ENCODE measurements at regions not wholly inside any gene's neighbourhood (a gene's known extent, or its start where the extent isn't known, plus 50 kb on each side); places are given as distances from the start of the nearest gene placed in this dataset.

DNA sequence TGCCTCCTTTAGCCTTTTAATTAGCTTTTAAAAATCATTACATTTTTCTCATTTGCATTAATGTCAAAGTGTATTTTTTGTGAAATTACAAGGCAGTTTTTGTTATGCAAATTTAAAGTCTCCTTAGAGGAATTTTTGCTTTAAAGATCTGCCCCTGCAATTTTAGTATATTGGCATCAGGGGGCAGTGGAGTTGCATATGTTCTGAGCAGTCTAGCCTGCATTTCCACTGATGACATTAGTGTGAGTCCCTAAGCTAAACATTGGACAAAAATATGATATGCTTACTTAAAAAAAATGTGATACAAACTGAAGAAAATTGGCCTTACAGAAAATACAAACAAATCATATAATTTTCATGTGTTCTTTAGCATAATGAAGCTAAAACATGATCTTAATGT is 426.5 kb downstream of the SLC4A3 start:
- no peak for DNase-seq (ENCODE audit: low spot score)

DNA sequence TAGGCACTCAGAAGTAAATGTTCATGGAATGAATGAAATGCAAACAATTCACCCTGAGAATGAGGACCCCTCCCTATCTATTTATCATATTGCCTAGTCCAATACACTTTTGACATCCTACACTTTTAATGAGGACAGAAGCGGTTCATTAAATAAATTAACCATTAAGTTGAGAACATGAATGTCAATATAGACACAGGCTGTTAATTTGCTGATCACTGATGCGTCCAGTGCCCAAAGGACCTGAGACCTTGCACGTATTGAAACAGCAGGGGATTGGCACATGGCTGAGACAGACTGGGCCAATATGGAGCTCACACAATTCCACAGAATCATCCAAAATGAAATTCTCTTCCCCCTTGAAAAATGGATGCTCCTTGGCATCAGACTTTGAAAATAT is 430.0 kb downstream of the SLC4A3 start:
- no peak for DNase-seq (ENCODE audit: low spot score)

DNA sequence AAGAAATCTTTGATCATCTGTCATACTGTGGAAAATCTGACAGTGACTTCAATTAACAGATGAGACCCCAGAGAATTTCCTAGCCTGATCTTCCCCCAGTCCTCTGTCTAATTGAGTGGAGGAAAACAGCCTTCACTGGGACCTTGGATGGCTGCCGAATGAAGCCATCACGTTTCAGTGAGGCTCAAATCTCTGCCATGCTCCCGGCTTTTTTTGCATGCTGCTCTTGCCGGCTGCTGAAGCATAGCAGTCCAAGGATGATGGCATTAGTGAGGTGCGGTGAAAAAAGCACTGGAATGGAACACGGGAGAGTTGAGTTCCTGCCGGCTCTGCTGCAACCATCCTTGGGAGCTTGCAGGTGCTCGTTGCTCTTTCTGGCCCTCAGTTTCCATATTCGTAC is 430.5 kb downstream of the SLC4A3 start:
- DNase-seq (ENCODE audit: low spot score) = no peak

DNA sequence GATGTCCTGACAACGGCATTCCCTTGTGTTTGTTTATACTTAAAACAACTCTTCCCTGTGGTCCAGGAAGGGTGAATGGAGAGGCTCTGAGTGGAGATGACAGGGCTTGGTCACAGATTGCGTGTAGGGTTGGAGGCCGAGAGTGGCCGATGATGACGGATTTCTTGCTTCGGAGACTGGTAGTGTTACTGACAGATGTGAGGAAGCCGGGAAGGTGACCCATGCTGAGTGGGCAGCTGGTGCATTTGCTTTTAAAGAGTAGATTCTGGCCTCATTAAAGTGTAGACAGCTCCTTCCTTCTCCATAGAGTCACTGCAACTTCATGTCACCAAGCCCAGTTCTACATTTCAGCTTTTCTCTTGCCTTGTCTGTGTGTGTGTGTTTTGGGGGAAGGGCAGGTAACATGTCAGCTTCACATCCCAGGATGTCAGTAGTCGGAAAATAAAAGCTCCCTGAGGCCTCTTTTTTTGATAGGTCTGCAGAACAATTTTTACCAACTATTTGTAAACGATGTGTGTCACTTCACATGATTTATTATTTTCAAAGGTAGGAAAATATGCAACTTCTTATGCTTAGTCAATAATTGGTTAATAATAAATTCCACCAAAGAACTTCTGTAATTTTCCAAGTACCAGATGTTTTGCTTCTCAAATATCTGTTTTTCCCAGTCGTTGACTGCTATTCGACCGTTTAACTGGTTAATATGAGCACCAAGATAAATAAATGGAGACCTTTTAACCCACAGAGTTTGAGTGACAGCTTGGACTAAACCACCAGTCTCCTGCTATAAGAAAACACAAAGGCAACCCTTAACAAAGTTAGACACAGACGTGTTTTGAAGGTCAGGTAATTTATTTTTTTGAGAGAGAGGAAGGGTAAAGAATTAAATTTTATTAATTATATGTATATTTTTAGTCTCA is 436.9 kb downstream of the SLC4A3 start:
- DNase-seq (ENCODE audit: low spot score) = no peak

DNA sequence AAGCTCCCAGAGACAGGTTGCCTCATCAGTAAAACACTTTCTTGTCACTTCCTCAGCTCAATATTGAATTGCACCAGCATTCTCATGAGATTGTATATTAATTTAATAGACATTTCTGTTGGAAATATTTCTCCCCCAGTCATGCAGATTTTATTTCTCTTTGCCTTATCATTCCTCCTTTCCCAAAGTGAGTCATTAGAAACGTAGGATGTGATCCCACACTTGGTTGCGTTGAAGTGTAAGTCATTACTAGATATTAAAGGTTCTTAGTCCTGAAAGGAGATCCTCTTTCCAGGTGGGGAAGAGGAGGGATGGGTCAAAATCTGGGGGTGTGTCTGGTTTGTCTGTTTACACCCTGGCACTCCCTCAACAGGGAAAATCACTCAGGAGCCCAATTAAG is 438.2 kb downstream of the SLC4A3 start:
- no peak for DNase-seq (ENCODE audit: low spot score)

DNA sequence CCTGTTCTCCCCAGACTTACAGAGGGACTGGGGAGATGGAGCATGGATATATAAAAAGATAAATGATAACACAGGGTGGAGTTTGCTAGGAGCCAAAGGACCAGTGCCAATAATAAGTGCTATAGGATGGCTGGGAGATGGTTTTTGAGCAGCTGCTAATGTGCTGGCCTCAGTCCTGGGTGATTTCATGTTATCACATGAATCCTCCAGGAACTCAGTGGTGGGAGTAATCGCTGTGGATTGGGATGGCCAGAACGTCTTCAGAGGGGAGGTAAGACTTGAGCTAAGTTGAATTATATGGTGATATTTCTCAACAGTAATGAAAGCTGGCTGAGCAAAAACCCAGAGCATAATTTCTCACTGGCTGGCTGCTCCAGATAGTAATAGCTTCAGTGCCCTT is 441.4 kb downstream of the SLC4A3 start:
- DNase-seq (ENCODE audit: low spot score) = no peak

DNA sequence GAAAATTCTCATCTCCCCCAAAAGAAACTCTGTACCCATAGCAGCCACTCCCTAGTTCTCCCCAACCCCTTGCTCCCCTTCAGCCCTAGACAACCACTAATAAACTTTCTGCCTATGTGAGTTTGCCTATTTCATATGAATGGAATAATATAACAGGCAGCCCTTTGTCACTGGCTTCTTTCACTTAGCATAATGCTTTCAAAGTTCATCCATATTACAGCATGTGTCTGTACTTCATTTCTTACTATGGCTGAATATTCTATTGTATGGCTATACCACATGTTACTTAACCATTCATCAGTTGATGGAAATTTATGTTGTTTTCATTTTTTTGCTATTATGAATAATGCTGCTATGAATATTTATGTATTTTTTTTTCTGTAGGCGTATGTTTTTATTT is 442.9 kb downstream of the SLC4A3 start:
- no peak for DNase-seq (ENCODE audit: low spot score)

DNA sequence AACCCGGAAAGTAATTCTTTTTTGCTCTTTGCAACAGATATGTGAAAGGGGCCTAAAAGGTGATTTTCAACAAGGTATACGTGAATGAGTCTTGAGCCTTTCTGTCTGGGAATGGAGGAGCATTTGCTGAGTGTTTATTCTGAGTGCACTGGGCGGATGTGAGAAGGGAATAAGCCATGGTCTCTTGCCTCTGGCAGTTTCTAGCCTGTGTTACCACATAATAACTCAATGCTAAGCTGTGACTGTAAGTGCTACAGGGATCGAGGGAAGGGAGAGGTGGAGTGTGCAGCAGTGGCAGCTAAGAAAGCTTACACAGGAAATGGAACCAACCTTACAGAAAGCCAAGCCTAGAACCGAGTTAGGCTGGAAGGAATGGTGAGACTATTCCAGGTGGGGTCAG is 444.3 kb downstream of the SLC4A3 start:
- DNase-seq (ENCODE audit: low spot score) = no peak

DNA sequence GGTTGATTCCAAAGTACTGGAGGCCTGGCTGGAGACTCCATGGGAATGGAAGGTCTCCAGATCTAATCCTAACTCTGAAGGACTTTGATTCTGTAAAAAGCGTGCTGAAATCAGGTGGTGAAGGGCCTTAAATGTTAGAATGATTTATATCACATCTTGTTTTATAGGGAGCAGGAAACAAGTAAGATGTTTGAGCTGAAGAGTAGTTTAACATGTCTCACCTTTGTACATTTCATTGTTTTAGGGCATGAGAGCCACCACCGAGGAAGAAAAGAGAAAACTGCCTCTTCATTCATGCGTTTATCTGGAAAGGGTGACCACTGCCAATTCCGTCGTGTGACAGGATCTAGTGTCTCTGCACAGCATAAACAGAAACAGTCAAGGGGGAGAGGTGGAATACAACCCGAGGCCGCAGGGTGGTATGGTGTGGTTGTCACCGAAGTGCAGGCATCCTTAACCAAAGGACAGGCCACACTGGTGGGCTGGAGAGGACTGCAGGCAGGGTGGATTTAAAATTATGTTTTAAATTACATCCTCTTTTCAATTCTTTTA is 445.3 kb downstream of the SLC4A3 start:
- DNase-seq (ENCODE audit: low spot score) = no peak

DNA sequence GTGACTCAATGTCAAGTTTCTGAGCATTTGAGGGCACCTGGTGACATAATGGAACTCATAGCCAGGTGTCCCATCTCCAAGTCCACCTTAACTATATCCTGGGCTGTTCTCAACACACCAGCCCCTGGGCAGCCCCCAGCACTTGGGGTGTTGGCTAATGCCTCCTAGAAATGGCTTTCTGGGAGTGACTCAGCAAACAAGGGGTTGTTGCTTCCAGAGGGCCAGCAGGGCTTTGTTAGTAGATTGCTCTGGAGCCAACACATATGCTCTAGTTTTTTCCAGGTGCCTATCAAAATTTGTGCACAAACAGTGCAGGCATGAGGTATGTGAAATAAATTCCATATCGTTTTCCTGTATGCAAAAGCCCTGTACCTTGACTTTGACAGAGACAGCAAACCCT is 448.4 kb downstream of the SLC4A3 start:
- no peak for DNase-seq (ENCODE audit: low spot score)

DNA sequence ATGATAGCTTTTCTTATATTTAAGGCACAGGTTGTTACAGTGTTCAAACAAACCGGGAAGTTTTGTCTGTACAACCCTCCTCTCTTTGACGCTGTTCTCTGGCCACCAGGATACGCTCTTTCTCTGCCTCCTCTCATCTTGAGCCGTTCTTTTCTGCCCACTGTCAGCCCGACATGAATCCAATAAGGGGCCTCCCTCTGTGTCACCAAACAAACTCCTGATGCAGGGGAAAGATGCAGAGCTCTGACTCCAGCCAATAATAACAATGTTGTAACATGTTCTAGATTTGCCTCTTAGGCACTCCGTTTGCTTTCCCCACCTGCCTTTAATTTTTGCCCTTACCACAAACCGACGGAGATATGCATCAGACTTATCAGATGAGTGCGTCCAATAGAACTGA is 449.3 kb downstream of the SLC4A3 start:
- no peak for DNase-seq (ENCODE audit: low spot score)

DNA sequence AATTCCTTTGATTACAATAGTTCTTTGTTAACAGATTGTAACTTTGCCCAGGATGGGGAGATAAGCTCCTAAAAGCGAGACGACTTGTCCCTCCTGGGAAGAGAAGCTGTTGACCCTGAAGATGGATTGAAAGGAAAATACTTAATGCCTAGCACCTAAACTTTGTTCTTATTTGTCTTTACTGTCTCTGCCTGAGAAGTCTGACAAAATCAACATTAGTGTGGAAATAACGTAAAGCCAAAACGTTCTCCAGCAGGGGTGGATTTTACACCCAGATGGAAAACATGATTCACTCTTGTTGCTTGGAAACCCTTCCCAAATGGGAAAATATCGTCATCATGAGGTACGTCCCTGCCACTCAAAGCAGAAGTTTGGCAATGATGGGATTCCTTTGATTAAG is 450.1 kb downstream of the SLC4A3 start:
- no peak for DNase-seq (ENCODE audit: low spot score)

DNA sequence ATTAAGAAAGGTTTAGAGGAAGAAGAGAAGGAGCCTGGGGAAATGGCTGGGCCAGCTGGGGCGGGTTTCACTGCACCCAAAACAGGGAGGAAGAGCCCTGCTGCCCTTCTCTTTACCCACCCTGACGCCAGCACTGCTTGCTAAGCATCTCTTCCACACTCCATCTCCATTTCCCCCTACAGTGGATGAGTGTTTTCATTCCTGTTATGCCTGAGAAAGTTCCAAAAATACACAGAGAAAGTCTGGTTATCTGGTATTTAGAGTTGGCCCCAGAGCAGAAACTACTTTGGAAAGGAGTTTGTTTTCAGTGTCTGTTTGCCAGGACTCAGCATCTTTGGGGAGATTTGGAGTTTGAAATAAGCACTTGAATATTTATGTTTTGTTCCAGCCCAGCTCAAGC is 451.0 kb downstream of the SLC4A3 start:
- DNase-seq (ENCODE audit: low spot score) = no peak

DNA sequence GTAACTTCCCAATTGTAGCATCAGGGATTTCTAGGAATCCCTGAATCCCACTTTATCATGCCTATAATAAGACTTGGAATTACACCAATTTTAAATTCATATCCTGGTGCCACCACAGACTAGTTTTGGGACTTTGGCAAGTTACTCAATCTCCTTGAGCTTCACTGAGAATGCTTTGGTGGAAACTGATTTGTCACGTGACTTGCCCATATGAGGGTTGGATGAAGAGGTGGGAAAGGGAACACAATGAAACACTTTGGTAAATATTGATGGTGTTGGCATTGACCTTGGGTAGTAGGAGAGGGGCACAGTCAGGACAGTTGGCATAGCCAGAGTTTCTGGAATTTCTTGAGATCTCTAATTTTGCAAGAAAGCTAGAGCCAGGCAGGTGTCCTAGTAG is 452.2 kb downstream of the SLC4A3 start:
- DNase-seq (ENCODE audit: low spot score) = no peak

DNA sequence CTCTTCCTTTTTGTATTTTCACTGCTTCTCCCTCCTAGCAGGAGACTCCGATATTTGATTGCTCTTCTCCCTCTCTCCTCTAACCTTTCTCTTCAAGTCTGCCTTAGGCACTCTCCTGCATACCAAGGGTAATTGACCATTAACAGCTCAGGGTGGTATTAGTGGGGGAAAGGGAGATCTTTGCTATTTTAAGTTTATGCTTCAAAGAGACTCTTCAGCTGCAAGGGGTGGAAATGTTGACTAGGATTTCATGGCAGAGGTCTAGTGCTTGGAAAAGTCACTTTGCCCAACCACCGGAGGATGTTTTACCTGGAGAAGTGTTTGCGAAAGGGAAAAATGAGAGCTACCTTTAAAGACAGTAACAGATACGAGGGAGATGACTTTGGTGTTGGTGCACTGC is 453.7 kb downstream of the SLC4A3 start:
- no peak for DNase-seq (ENCODE audit: low spot score)

DNA sequence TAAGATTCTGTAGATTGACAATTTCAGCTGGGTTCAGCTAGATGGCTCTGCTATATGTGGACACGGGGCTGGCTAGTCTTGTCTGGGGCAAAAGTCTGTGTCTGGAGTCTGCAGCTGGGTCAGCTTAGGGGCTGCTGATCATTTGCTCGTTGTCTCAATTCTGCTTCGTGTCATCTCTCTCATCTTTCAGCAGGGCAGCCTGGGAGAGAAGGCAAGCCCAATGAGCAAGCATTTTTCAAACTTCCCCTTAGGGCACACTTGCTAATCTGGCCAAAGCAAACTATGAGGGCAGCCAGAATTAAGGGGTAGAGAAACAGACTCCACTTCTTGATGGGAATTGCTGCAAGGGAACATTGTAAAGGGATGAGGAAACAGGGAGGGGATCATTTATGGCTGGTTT is 462.6 kb downstream of the SLC4A3 start:
- DNase-seq (ENCODE audit: low spot score) = no peak

DNA sequence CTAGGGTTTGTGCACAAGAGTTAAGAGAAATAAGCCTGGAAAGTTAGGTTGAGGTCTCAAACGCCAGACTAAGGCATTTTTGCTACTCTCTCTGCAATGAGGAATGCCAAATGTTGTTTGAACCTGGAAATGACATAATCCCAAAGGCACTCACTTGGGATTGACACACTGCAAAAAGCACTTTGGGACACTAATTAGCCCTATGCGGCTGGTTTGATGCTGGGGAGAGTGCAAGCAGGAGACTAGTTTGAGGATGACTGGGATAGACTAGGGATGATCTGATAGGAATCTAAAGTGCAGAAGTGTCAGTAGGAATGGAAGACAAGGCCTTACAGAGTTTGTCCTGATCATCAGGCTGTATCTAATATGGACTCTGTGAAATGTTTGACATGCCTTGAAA is 469.0 kb downstream of the SLC4A3 start:
- DNase-seq (ENCODE audit: low spot score) = no peak

DNA sequence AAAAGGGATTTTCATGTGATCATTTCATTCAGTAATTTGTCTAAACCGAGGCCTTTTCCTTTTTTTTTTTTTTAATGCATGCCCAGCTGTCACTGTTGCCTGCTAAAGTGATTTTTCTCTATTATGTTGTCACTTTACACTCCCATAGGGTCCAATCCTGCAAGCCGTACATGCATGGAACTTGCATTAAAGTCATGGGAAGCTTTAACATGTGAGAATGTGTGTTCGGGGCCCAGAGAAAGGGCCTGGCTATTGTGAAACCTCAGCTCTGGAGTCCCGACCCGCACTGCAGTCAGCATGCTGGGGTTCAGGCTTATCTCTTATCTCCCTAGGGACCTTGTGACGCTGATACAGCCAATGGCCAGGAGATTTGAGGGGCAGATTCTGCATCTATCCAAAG is 474.6 kb downstream of the SLC4A3 start:
- DNase-seq (ENCODE audit: low spot score) = no peak

DNA sequence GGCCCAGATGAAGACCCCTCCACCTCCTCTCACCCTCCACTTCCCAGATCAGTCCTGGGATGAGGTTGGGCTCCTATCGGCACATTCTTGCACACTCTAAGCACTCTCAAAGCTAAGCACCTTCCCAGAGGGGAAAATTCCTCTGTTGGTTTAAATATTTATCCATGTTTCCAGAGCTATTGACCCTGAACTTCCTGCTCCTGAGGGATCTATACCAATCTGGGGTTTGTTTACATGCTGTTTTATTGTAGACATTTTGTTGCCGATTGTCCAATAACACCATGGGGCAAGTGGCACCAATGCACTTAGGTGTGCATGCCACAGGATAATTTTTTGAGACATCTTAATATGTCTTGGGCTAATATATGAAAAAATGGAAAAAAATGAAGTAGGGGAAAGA is 476.2 kb downstream of the SLC4A3 start:
- DNase-seq (ENCODE audit: low spot score) = no peak

DNA sequence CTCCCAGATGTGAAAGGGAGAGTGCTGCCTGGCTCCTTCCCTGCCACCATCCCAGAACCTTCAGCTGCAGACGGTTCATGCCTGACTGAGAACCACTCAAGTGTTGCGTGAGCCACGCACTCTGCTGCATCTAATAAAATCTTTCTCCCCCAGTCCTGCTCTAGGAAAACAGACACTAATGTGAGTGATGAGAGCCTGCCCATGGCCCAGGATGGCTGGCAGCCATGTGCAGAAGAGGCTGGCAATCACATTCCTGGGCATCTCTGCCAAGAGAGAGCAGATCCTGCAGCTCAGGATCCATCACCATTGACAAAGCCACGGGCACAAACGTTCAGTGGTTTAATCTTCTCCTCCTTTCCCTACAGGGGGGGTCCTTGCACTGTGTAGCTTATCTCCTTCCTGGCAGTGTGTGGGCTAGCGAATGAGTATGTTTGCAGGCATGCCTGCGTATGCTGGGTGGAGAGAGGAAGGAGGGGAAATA is 477.5 kb downstream of the SLC4A3 start:
- no peak for DNase-seq (ENCODE audit: low spot score)

DNA sequence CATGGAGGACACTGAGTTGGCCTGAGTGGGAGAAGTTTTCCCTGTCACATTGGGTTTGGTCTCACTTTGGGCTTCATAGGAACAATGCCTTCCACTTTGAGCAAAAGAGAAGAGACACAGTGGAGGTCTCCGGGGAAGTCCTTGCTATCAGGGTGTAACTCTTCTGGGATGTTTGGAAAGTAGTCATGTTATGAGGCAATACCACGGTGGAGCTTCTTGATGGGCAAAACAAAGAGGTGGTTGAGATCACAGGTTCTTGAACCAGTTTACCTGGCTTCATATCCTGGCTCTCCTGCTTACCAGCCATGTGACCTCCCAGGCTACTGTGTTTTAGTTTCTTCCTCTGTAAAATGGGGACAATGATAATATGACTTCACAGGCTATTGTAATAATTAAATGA is 478.6 kb downstream of the SLC4A3 start:
- DNase-seq (ENCODE audit: low spot score) = no peak

DNA sequence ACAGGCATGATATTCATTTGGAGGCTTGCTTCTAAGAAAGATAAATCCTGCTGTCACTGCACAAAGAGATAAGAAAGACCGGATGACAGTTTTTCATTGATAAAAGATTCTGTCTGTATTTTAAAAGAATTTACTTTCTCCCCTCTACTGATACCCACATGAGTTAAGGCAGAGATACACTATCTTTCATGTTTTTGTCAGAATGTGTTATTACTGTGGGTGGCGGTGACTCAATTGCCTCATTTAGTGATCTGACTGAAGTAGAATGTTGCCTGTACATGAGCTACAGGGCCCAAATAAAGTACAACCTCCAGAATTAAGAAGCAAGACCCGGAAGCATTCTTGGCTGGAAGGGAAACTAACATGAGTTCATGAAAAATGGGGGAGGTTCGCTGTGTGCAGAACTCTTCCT is 480.0 kb downstream of the SLC4A3 start:
- DNase-seq (ENCODE audit: low spot score) = no peak

DNA sequence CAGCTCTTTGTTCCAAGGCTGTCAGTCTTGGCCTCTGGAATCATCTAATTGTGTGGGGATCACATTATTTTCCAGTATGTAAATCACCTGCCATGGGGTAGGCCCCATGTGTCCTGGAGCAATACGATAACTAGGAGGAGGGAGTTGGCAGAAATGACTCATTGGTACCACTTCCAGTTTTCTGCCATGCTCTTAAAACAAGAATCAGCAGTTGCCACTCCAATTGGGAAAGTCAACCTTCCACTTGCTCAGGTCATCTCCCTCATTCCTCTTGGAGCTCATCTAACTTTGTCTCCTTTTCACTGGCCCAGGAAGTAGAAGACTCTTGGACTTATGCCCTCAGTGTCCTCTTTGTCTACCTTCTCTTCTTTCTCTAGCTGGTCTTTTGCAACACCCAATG is 487.0 kb downstream of the SLC4A3 start:
- no peak for DNase-seq (ENCODE audit: low spot score)

DNA sequence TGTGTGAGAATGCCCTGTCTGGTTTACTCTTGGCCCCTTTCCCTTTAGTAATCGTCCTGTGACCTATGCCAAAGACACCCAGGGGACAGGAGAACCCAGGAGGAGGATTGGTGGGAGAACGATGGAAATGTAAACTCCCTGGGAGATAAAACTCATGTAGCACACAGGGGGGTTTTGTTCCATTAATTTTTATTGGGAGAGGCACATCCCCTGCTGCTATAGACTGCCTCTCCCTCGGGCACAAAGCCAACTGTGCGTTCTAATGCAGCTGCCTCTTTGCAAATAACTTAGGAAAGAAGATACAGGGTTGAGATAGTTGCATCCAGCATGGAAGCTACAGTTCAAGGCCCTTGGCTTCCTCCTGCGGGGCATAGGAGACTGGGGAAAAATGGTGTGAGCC is 489.6 kb downstream of the SLC4A3 start:
- DNase-seq (ENCODE audit: low spot score) = no peak
